ENCODE measurements at regions not wholly inside any gene's neighbourhood (a gene's known extent, or its start where the extent isn't known, plus 50 kb on each side); places are given as distances from the start of the nearest gene placed in this dataset.

- no peak for DNase-seq
- TF ChIP-seq CTCF (conservative IDR thresholded peaks at IDR 0.05) (no peak), EZH2 (IDR thresholded peaks at IDR 0.05; ENCODE audit: low read depth) (no peak)
- H4K20me1 ChIP-seq (ENCODE audit: insufficient read depth) = no peaks in the 10 kb centered on the region
- H2AFZ ChIP-seq = no peak overlapping the region
- no peaks in the 10 kb centered on the region for H3K79me2 ChIP-seq (ENCODE audit: low read depth)
- intact Hi-C loops (cut with micrococcal nuclease; ENCODE audit: unreplicated experiment) = loop anchor here (10.0 kb wide), 1 partner anchor 93 kb away; no protein-coding TSS in a partner anchor
- no peaks in the 10 kb centered on the region for H3K9me3 ChIP-seq (ENCODE audit: insufficient read depth, low read depth)
- ChIA-PET POLR2A (ENCODE audit: unreplicated experiment) (no interaction called here), CTCF (no interaction called here)
- H3F3A ChIP-seq (ENCODE audit: insufficient read depth, low read depth) = no peaks in the 10 kb centered on the region
- H3K4me1 ChIP-seq (replicated peaks; ENCODE audit: insufficient read depth) = no peaks in the 10 kb centered on the region
- no peaks in the 10 kb centered on the region for H3K9me2 ChIP-seq (ENCODE audit: insufficient read depth)
- no TSS peak for BruUV-seq (replicated peaks)
- H3K4me3 ChIP-seq = no peak overlapping the region
- H3K27ac ChIP-seq = no peak overlapping the region
- H3K27me3 ChIP-seq (ENCODE audit: insufficient read depth, low read depth) = peaks cover 100% of the 10 kb centered on the region
- H3K36me3 ChIP-seq (ENCODE audit: low read depth) = no peaks in the 10 kb centered on the region
- H3K4me2 ChIP-seq = no peak overlapping the region
Observed at GRCh38 chr12:34387711-34388635, 365.7 kb downstream of the ALG10 start.

GRCh38 chr12:34388636-34389377 lies 366.5 kb downstream of the ALG10 start:
- Histone ChIP-seq H3K79me2 (ENCODE audit: low read depth) (no peaks in the 10 kb centered on the region), H3K4me2 (no peak overlapping the region), H3F3A (ENCODE audit: insufficient read depth, low read depth) (no peaks in the 10 kb centered on the region), H3K9me2 (ENCODE audit: insufficient read depth) (no peaks in the 10 kb centered on the region), H3K4me1 (replicated peaks; ENCODE audit: insufficient read depth) (no peaks in the 10 kb centered on the region), H2AFZ (no peak overlapping the region), H3K27me3 (ENCODE audit: insufficient read depth, low read depth) (peaks cover 100% of the 10 kb centered on the region), H3K36me3 (ENCODE audit: low read depth) (no peaks in the 10 kb centered on the region), H3K27ac (no peak overlapping the region), H3K9me3 (ENCODE audit: insufficient read depth, low read depth) (no peaks in the 10 kb centered on the region), H4K20me1 (ENCODE audit: insufficient read depth) (no peaks in the 10 kb centered on the region), H3K4me3 (no peak overlapping the region)
- DNase-seq = no peak
- no TSS peak for BruUV-seq (replicated peaks)
- POLR2A ChIA-PET (ENCODE audit: unreplicated experiment) = no interaction called here
- TF ChIP-seq EZH2 (IDR thresholded peaks at IDR 0.05; ENCODE audit: low read depth) = no peak
- no peak for TF ChIP-seq CTCF (conservative IDR thresholded peaks at IDR 0.05)
- CTCF ChIA-PET = no interaction called here
- intact Hi-C loops (cut with micrococcal nuclease; ENCODE audit: unreplicated experiment) = loop anchor here (10.0 kb wide), 1 partner anchor 94 kb away; no protein-coding TSS in a partner anchor

- CTCF ChIA-PET = no interaction called here
- H3K4me3 ChIP-seq = no peak overlapping the region
- no peaks in the 10 kb centered on the region for H3K36me3 ChIP-seq (ENCODE audit: low read depth)
- no peak for DNase-seq
- H3K4me2 ChIP-seq = no peak overlapping the region
- H3K9me2 ChIP-seq (ENCODE audit: insufficient read depth) = no peaks in the 10 kb centered on the region
- no peak overlapping the region for H2AFZ ChIP-seq
- H3K9me3 ChIP-seq (ENCODE audit: insufficient read depth, low read depth) = no peaks in the 10 kb centered on the region
- no peaks in the 10 kb centered on the region for H3F3A ChIP-seq (ENCODE audit: insufficient read depth, low read depth)
- no peak for TF ChIP-seq EZH2 (IDR thresholded peaks at IDR 0.05; ENCODE audit: low read depth)
- no peak for TF ChIP-seq CTCF (conservative IDR thresholded peaks at IDR 0.05)
- H3K27me3 ChIP-seq (ENCODE audit: insufficient read depth, low read depth) = peaks cover 100% of the 10 kb centered on the region
- no peak overlapping the region for H3K27ac ChIP-seq
- BruUV-seq (replicated peaks) = no TSS peak
- no peaks in the 10 kb centered on the region for H4K20me1 ChIP-seq (ENCODE audit: insufficient read depth)
- POLR2A ChIA-PET (ENCODE audit: unreplicated experiment) = no interaction called here
- intact Hi-C loops (cut with micrococcal nuclease; ENCODE audit: unreplicated experiment) = loop anchor here (10.0 kb wide), 1 partner anchor 95 kb away; no protein-coding TSS in a partner anchor
- no peaks in the 10 kb centered on the region for H3K4me1 ChIP-seq (replicated peaks; ENCODE audit: insufficient read depth)
- no peaks in the 10 kb centered on the region for H3K79me2 ChIP-seq (ENCODE audit: low read depth)
Observed at GRCh38 chr12:34389378-34390170, 367.3 kb downstream of the ALG10 start.
